ENCODE measurements at regions not wholly inside any gene's neighbourhood (a gene's known extent, or its start where the extent isn't known, plus 50 kb on each side); places are given as distances from the start of the nearest gene placed in this dataset.

- TF ChIP-seq CTCF (IDR thresholded peaks at IDR 0.05): no peak
- TF ChIP-seq EZH2phosphoT487 (IDR thresholded peaks at IDR 0.05): no peak
- no peak for TF ChIP-seq EZH2 (IDR thresholded peaks at IDR 0.05)
These were observed 186.3 kb downstream of the DACT1 start for GRCh38 chr14:58824106-58824505.

Data from neural progenitor cell (in vitro differentiated cells).